Activated CD4-positive, alpha-beta T cell treated with anti-CD3 and anti-CD28 coated beads for 24 hours (primary cell): ENCODE measurements at regions not wholly inside any gene's neighbourhood (a gene's known extent, or its start where the extent isn't known, plus 50 kb on each side); places are given as distances from the start of the nearest gene placed in this dataset.
"Not testable (repeated sequence)": the region's sequence is repeated elsewhere in the genome, so short reads cannot be mapped to it uniquely, and the experiment has no call there.

Source experiments
- DNase-seq, 2 donors: peaks; one replicate each; pipeline ENCODE4 v3.0.0-alpha.2; 2020; ENCODE audit warnings: low read depth in 2 of 2

DNA sequence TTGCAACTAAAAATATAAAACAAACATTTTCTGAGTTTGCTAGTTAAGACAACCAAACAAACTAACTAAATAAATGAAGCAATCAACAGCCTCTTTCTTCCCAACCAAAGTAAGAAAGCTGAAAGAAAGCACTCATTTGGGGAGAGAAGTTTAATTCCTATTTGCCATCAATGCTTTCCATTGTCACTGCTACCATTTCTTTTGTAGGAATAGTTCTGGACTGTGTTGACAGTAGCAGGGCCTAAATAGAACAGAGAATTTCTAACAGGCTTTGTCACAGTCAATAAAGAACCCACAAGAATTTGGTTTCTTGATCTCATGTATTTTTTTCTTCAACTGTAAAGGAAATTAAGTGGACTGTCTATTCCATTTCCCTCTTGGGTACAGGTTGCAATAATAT lies 1886.4 kb upstream of the TENM3 start:
- no peak for DNase-seq

- not testable (repeated sequence) for DNase-seq
Observed at GRCh38 chr4:180360113-180360512, 1883.1 kb upstream of the TENM3 start.

DNA sequence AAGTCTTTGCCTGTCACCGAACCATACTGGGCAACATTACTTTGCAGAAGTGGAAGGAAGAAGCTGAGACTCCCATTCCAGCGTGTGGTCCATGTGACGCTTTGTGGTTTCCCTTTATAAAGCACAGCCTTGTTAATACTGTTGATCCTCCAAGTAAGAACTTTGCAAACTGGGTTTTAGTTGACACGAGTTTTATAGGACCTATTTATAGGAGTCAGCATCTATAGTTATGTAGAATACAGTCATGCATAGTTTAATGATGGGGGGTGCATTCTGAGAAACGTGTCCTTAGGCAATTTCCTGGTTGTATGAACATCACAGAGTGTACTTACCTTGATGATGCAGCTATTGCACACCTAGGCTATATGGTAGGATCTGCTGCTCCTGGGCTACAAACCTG lies 1879.4 kb upstream of the TENM3 start:
- DNase-seq = no peak

DNA sequence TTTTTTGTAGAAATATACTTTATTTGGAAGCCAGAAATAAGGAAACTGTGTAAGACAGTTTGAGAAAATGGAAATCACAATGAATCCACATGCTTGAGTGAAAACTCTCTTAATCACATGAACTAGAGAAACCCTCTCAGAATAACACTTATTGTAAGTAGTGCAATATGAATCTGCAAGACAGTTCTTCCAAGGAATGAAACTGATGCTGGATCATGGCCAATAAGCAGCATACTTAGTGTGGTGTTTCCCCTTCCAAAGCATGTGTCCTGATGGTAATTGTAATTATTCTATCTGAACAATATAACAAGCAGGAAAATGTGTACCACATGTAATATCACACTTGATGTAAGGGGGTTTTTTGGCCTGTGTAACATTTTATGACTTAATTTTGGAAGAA lies 1870.5 kb upstream of the TENM3 start:
- DNase-seq = no peak

GRCh38 chr4:180377741-180378140 lies 1865.5 kb upstream of the TENM3 start:
- DNase-seq = no peak

GRCh38 chr4:180380733-180381132 lies 1862.5 kb upstream of the TENM3 start:
- no peak for DNase-seq

DNA sequence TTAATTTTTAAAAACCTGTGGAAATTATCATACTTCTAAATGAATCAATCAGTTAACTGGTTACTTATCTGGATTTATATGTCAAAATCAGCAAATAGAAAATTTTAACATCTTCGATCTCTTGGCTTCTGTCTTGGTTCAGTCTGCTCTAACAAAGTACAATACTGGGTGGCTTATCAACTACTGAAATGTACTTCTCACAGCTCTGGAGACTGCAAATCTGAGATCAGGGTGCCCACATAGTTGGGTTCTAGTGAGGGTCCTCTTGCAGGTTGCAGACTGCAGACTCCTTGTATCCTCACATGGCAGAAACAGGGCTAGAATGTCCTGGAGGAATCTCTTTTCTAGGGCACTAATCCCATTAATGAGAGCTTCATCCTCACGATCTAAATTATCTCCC lies 1851.6 kb upstream of the TENM3 start:
- DNase-seq = no peak

GRCh38 chr4:180394312-180394711 lies 1848.9 kb upstream of the TENM3 start:
- DNase-seq = no peak

DNA sequence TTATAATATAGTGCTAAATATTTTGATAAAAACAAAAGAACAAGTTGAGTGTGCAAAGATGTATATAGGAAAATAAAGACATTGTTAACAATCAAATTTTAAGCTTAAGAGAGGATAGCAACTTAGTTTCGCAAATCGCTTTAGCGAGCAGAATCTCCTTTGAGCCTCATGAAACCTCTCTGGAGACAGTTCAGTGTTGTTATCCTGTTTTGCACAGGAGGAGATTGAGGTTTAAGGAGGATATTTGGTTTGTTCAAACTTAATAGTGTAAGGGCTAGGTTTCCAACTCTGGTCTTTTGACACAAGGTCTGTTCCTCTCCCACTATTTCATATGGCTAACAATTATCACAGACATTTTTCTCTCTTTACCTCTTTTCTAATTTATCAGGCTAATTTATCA lies 1848.5 kb upstream of the TENM3 start:
- no peak for DNase-seq

DNA sequence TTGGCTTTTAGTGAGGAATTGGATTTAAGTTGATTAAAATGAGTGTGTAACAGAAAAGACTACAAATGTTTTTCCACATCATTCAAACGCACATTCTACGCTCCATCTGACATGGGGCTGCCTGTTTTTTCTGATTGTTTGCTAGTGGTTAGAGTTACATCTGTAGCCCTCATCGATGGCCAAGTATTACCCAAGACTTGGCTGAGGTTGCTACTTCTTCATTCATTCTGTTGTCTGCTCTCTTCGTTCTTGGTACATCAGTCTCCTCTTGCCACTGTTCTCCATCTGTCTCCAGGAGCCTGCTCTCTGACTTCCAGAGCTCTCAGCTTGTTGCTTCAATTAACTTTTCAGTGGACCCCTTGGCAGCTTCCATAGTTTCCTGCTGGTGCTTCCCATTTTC lies 1844.6 kb upstream of the TENM3 start:
- no peak for DNase-seq

- DNase-seq = no peak
Observed at GRCh38 chr4:180407275-180407885, 1835.8 kb upstream of the TENM3 start.

DNA sequence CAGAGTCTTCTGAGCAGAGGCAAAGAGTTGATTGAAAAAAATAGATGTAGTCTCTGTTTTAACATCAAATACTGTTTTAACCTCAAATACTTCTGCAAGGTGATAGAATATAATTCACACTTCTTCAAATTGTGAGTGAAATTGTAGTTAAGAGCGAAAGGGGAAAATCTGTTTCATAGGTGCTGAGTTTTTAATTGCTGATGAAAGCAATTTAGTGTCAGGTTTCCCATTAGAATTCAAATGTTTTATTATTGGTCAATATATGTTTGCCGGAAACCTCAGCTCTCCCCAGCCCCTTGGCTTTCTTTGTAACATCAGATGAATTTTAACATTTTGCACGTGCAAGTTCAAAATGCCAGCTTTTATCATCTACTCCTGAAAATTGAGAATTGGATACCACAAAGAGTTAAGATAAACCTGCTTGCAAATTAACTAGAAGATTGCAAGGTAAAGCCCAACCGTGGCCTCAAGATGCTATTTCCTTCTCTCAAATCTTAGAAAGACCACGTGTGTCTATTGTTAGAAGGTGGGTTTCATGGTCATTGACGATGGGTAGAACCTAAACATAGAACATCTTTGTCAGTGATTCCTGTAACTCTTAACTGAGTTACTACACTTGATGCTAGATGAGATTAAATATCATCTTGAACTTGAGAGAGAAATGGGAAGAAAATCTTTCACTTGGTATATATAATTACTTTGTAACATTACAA lies 1824.2 kb upstream of the TENM3 start:
- no peak for DNase-seq

- no peak for DNase-seq
Observed at GRCh38 chr4:180422989-180423711, 1820.1 kb upstream of the TENM3 start.

GRCh38 chr4:180423712-180424057 lies 1819.5 kb upstream of the TENM3 start:
- DNase-seq = no peak

- DNase-seq = no peak
Observed at GRCh38 chr4:180426938-180427337, 1816.3 kb upstream of the TENM3 start.

- DNase-seq = no peak
Observed at GRCh38 chr4:180430283-180430682, 1812.9 kb upstream of the TENM3 start.

GRCh38 chr4:180434131-180434895 lies 1808.9 kb upstream of the TENM3 start:
- no peak for DNase-seq

GRCh38 chr4:180436361-180436760 lies 1806.8 kb upstream of the TENM3 start:
- DNase-seq = no peak

DNA sequence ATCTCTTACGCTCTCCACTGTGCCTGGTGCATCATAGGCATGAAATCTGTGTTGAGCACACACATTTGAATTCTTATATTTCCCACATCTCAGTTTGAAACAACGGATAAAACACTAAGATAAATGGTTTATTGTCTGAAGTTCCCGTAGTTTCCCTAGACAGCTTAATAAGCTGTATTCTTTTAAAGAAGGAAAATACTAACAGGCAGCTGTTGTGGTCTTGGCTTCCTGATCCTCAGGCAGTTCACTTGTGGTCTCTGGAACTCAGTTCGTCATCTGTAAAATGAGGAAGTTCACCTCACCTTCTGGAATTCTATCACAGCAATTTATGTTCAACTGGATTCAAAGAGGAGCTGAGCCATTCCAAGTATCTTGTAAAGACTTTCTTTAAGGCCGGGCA lies 1805.6 kb upstream of the TENM3 start:
- no peak for DNase-seq

DNA sequence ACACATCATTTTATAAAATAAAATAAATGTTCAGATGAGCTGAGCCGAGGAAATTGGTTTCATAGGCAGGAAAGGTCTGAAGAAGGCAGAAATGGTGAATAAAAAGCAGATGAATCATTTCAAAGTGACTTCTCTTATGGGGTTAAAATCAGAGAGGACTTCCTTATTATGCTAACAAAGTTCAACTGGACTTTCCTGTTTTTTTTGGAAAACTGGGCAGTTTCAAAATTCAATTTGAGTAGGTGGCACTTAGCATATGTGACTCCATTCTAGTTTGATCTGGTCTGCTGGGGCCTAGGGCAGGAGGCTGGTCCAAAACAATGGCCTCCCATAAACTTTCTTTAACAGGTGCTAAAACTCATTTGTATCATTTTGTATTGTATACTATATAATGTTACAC lies 1794.9 kb upstream of the TENM3 start:
- DNase-seq = no peak

DNA sequence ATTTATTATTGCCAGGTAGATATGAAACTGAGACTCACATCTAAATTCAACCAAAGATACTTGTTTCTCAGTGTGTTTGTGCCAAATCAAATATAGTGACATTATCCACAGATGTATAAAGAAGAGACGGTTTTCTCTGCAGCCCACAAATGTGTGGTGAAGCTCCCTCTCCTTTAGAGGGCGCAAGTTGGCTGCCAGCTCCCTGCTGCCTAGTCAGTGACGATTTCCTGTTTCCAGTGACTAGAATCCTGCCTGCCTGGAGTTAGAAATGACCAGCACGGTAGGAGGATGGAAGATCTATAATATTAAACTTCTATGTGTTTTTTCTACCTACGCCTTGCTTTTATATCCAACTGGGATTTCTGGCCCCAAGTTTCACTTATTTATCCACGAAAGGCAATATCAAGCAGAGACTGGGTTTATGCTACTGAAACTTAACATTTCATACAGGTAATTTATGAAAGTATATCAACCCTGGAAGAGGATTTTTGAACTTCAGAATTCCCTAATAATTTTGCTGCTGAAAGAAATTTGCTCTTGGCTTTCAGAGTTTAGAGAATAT lies 1793.7 kb upstream of the TENM3 start:
- DNase-seq = no peak

GRCh38 chr4:180455226-180455625 lies 1788.0 kb upstream of the TENM3 start:
- DNase-seq = no peak
